Posterior vena cava (tissue), 2 donors: ENCODE measurements at regions not wholly inside any gene's neighbourhood (a gene's known extent, or its start where the extent isn't known, plus 50 kb on each side); places are given as distances from the start of the nearest gene placed in this dataset.

ENCODE experiments used
- DNase-seq: peaks from one replicate; pipeline ENCODE4 v3.0.0-alpha.2; 2020; ENCODE audit warnings: low spot score
- intact Hi-C, 2 donors: fragments of 100-400 bp; cut with DNase I; formaldehyde crosslinking; loops; one replicate each; pipeline versions ENCODE4 v1.14.1 to v1.14.2; 2022 to 2023
- donor health status: DM: yes; HTN: yes; CAD: no.
- donor health status: DM: yes; HTN: yes; CAD: no.

DNA sequence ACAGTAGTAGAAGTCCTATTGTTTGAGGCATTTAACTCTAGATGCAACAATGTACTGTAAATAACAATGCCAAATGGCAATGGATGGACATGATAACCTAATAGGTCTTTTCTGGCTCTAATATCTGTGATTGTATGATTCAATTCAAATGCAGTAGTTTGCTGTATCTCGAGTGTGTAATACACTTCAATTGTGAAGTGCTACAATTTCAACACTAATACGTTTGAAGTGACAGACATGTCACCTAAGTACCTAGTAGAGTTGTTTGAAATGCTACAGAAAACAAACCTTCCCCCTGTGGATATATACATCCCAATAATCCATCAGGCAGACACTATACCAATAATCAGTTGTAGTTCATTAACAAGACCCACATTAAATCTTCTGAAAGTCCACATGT lies 305.9 kb upstream of the ITGA1 start:
- intact Hi-C loops = no loop called here
- no peak for DNase-seq

DNA sequence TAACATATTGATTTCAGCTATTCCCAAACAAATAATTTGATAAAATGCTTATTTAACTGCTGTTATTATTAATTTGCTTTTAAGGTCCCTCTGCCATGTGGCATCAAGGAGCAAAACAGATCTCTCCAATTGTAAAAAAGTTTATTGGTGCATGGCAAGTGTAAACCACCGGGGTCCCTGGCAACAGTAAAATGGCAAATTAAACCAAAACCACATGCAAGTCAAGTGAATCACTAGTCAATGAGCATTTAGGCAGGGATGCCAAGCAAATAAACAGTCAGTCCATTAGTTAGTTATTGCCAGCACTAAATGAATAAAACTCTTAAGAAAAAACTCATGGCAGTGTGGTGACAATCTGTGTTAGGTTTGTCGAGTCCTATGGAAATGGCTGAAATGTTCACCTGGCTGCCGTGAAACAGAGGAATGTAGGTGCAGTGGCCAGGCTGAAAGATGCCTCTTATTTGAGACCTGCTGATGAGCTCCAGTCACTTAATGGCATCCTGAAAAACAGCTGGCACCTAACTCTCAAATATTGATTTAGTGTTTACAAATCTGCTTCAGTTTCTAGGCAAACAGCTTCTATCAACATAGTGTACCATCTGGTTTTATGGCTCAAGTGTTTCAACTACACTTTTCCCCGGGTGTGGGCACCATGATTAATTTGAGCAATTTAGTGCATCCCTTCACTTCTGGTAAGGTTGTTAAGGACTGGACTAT lies 296.5 kb upstream of the ITGA1 start:
- intact Hi-C loops = no loop called here
- DNase-seq = no peak

DNA sequence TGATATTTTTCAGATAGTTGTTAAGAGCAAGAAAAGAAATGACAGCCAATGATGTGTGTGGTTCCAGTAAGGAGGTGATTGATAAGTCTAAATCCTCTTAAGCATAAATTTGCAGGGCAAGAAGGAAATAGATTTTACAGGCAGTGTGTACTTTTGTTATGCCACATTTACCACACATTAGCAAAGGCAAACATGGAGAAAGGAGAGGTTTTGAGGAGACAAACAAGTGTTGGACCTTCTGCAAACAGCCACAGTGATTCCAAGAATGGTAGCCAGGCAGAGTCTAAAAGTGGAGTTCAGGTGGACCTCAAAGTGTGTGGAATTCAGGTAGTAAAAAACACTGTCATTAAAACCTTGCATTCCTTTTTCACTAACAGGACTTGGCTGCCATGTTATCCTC lies 295.9 kb upstream of the ITGA1 start:
- intact Hi-C loops = no loop called here
- no peak for DNase-seq

DNA sequence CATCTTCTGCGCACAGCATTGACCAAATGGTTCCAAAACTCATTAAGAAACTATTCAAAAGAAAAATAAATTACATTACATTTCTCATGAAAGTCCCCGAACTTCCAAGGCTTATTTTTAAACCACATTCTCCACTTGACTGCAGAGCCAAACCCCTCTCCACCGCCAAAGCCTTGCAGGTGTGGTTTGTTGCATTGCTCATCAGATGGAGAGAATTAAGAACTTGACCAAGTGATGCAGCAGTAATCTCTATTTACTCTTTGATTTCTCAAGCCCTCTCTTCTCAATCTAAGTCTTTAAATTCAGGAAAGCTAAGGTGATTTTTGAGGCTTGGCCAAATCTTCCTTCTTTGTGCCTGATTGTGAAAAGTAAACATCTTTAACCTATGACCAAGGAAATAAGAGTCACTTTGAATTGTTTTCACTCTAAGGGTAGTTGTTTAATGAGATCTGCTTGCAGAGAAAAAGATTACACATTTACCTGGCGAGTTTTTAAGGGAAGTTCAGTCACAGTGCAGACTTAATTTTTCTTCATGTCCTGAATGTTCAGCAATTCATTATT lies 290.5 kb upstream of the ITGA1 start:
- no peak for DNase-seq
- intact Hi-C loops = no loop called here

DNA sequence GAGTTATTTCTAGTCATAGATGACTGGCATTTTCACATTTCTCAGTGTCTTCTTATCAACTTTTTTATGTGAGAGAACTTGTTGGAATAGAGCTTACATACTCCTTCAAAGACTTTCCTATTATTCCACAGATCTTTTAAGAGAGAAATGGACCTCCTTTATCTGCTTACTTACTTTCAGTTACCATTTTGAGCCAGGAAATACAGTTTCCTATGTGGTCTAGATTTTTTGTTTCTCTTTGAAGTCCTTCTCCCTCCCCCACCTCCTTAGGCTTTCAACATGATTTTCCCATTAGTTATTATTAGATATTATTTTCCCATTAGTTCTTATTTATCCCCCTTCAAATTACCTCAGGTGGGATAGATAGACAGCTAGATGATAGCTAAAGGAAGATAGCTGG lies 289.1 kb upstream of the ITGA1 start:
- DNase-seq = no peak
- intact Hi-C loops = no loop called here

DNA sequence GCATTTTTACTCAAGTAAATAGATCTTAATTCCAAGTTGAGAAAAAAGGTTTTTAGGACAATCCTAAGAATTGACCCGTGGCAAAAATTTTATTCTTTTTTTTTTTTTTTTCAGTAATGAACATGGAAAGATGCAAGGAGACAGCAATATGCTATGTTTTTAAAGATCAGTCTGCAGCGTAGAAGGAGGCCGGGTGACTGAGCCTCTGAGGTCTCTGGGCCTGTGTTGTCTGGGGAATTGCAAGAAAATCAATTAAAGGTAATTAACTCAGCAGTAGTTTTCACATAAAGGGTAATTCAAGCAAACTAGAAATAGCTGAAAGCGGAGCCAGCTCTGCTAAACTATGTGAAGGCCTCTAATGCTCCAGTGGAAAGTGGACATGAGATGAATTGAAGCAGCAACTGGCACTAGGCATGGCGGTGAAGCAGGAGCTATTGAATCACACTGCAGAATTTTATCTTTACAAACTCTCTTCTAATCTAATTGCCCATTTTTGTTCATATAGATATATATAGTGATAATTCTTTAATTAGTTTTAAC lies 285.2 kb upstream of the ITGA1 start:
- DNase-seq = no peak
- intact Hi-C loops = no loop called here

DNA sequence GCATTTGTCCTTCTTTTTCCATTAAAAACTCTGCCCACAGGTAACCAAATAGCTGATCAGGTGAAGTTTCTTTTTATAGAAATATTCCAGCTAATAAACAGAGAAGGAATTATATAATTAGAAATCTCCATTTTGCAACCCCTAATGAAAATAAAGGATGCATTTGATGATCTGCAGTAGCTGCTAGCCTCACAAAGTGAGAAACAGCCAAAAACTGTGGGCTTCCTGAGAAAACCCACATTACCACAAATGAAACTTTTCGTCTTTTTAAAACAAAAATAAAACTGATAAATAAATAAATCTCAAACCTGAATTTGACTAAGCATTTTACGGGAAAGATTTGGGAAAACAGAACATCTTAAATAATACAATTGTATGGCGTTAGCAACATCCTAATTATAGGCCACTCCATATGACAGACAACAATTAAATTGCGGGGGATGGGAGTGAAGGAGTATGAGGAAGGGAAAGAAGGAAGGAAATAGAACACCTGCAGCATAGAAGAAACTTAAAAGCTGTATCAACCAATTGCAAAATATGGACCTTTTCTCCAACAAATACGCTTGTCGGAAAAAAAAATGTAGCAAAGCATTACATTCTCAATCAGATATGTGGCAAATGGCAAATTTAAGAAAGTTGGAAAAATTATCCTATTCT lies 283.0 kb upstream of the ITGA1 start:
- intact Hi-C loops = no loop called here
- no peak for DNase-seq

DNA sequence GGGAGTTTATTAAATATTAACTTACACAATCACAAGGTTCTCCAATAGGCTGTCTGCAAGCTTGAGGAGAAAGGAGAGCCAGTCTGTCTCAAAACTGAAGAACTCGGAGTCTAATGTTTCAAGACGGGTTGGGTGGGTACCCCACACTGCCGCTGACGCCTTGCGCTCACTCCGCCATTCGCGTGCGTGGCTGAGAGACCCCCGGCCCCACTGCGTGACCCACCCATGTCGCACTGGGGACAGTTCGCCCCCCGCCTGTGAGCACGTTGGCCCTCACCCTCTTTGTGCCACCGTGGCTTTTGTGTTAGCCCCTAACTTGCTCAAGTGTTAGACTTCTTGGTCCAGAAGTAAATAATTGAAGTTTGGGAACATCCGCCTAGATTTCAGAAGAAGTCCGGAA lies 270.0 kb upstream of the ITGA1 start:
- intact Hi-C loops = no loop called here
- DNase-seq = no peak

DNA sequence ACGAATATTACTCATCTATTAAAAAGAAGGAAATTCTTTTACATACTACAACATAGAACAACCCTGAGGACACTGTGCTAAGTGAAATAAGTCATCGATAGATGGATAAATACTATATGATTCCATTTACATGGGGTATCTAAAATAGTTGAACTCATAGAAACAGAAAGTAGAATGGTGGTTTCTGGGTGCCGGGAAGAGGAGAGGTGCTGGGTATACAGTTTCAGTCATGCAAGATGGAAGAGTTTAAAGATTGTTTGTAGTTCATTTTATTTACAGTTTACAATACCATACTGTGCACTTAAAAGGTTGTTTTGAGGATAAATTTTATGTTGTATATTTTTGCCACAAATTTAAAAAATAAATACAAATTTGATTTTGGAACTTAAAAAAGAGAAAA lies 267.5 kb upstream of the ITGA1 start:
- intact Hi-C loops = no loop called here
- no peak for DNase-seq

DNA sequence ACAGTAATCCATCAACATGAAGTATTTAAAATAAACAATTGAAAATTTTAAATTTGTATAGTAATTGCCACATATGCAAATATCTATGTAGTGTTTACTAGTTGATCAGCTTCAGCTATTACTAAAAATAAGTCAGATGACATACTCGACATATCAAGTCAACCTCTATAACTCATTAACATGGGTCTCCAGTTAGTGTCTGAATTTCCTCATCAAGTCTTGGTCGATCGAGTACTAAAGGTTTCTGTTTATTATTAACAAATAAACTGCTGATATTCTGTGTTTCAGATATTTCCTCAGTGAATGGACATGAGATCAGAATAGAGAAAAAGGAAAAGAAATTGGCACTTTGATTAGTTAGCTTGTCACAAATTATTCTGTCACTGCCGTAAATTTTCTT lies 266.5 kb upstream of the ITGA1 start:
- intact Hi-C loops = no loop called here
- no peak for DNase-seq

DNA sequence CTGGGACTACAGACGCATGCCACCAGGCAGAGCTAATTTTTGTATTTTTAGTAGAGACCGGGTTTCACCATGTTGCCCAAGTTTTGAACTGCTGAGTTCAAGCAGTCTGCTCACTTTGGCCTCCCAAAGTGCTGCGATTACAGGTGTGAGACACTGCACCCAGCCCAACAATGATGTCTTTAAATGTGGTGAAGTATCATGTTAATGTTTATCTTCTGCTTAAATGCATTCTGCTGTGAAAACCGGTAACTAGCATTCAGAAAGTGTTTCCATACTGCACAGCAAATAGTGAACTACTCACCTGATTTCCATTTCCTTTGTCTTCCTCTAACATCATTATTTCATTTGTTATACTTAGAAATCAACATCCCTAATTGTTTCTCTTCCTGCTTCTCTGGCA lies 264.0 kb upstream of the ITGA1 start:
- DNase-seq = no peak

DNA sequence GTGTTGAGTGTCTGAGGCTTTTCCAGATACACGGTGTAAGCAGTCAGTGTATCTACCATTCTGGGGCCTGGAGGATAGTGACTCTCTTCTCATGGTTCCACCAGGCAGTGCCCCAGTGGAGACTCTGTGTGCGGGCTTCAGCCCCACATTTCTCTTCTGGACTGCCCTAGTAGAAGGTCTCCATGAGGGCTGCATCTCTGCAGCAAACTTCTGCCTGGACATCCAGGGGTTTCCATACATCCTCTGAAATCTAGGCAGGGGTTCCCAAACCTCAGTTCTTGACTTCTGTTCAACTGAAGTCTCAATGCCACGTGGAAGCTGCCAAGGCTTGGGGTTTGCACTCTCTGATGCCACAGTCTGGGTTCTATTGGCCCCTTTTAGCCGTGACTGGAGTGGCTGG lies 256.6 kb upstream of the ITGA1 start:
- DNase-seq = no peak
- intact Hi-C loops = no loop called here

More for the DNA sequence above, 264.0 kb upstream of the ITGA1 start:
- intact Hi-C loops = no loop called here

DNA sequence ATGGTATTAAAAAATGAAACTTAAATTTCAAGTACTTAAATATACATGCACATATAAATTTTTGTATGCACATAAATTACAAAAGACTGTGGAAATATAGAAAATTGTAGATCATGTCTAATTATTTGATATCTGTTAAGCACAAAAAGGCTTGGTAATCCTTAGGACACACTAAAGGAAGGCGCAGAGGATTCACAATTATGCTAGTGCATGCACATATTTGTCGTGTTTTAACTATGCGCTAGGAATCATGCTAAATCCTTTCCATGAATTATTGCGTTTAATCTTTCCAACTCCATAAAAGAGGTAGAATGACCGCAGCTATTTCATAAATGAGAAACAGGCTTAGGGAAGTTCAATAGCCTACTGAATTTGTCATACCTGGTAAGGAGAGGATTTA lies 244.1 kb upstream of the ITGA1 start:
- intact Hi-C loops = no loop called here

DNA sequence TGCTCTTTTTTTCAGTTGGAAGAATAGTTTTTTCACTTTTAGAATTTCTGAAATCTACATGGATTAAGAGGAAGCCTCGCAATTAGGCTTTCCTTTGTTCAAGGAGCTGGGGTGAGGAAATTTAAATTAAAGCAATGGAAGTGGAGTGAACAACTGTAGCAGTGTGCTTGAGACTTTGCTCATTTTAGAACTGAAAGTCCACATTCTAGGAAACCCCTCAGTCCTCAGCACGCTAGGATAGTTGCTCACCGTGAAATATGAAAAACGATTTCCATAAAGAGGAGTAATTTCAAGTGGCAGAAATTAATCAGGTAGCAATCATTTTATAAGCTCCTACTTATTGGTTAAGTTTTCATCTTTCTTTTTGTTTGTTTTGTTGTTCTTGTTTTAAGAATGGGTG lies 243.0 kb upstream of the ITGA1 start:
- intact Hi-C loops = no loop called here
- no peak for DNase-seq

More for the DNA sequence above, 244.1 kb upstream of the ITGA1 start:
- DNase-seq = no peak

DNA sequence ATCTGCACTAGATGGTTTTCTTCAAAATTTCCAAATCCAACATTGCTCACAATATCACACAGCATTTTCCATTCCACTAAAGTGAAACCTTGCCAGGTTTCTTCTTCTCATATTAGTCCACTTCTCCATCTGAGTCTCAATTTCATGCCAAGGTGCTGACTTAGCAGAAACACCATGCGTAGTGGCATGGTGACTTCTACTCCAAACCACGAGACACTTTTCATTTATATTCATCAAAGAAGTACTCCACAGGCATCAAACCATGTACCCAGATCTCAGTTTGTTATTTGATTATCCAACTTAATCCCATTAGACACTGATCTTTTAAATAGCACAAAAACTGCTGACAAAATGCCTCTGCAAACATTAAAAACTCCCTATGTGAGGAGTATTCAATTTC lies 233.4 kb upstream of the ITGA1 start:
- DNase-seq = no peak
- intact Hi-C loops = no loop called here

DNA sequence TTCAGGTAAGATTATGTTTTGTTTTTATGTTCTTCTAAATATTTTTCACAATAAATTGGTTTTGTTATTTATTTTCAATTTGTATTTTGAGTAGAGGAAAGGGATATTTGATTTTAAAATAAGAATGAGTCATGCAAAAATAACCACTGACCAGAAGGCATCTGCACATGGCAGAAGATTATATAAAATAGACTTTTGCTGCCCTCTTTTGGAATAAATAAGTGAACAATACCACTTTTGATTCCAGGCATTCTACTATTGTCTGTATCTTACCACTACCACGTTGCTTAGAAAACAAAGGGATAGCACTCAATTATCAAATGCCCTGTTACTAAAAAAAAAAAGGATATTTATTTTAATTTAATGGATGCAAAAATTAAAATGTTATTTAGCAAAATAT lies 227.3 kb upstream of the ITGA1 start:
- DNase-seq = no peak
- intact Hi-C loops = no loop called here

DNA sequence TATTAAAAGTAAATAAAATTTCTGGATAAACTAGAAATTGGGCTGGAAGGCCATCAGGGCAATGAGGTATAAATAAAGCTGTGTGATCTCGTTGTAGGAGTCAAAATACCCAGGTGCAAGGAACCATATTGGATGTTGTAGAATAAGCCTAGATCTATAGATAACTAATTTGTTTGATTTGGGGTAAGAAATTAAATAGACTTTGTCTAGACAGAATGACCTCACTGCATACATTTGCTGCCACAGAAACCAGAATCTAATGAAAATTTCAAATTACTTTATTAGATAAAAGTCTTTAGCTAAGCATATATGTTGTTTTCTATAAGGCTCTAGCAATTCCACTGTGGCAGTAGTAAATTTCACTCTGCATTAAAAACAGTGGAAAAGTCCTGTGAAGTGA lies 225.2 kb upstream of the ITGA1 start:
- intact Hi-C loops = no loop called here
- DNase-seq = no peak

DNA sequence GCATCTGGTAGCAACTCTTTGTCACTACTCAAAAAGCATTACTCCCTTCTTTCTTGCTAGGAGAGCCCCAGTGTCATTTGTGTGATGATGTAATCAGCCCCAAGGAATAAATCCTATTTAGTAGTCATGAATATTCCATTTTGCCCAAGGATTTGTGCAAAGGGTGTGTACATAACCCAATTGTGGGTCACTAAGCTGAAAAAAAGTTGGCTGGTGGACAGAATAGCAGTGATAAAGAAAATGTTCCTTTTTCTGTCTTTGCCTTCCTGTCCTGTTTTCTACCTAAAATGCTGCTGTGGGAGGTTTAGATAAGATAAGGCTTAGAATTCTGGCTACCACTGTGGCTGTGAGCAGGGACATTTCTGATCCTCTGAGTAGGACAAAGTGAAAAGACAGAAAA lies 223.1 kb upstream of the ITGA1 start:
- no peak for DNase-seq
- intact Hi-C loops = no loop called here

DNA sequence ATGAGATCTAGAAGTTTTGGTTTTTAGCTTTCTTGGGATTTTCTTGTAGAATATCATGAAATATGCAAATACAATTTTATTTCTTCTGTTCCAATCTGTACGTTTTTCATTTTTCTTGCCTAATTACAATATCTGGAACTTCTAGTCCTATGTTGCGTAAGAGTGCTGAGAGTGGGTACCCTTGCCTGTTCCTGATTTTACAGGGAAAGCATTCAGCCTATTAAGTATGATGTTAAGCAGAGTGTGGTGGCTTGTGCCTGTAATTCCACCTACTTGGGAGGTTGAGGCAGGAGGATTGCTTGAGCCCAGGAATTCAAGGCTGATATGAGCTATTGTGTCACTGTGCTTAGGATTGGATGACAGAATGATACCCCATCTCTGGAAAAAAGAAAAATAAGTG lies 210.2 kb upstream of the ITGA1 start:
- no peak for DNase-seq
- intact Hi-C loops = no loop called here

DNA sequence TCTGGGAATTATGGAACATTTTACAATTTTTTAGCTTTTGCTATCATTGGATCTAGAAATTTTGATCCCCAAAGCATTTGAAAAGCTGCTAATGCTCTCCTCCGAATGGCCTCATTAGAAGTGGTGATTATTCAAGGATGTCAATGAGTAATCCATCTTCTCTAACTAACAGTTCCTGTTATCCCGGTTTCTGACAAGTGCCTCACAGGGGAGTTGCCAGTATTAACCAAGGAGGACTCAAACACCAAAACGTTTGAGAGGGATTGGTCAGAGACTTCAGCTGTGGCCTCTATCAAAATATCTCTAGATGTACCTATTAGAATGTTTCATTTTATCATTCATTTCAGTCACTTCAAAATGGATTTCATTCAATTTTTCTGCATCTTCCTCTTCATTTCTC lies 208.3 kb upstream of the ITGA1 start:
- intact Hi-C loops = no loop called here
- DNase-seq = no peak

DNA sequence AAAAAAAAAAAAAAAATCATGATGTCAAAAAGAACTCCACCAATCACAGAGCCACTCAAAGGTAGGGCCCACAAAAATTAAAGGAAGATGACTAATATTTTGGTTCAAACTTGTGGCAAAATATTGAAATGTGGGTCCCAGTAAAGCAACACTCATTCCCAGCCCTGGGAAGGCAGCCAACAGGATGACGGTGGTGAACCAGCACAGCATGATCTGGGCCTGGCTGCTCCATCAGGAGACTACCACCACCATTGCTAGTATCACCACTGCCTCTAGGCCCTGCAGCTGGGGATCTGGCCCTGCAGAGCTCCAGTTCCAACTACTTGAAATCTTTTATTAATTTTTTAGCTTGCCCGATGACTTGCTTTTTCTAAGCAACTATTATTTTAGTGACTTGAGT lies 206.8 kb upstream of the ITGA1 start:
- no peak for DNase-seq

More for the DNA sequence above, 206.8 kb upstream of the ITGA1 start:
- intact Hi-C loops = no loop called here
